ENCODE measurements at regions not wholly inside any gene's neighbourhood (a gene's known extent, or its start where the extent isn't known, plus 50 kb on each side); places are given as distances from the start of the nearest gene placed in this dataset.
"Not testable (repeated sequence)": the region's sequence is repeated elsewhere in the genome, so short reads cannot be mapped to it uniquely, and the experiment has no call there.

GRCh38 chr1:120561767-120562166 is 146.9 kb downstream of the NBPF8 start:
- BruUV-seq (replicated peaks); H3K27me3 ChIP-seq (replicated peaks; ENCODE audit: control insufficient read depth, insufficient read depth, low read length); H3K4me3 Mint-ChIP-seq (ENCODE audit: unreplicated experiment); H3K36me3 Mint-ChIP-seq (ENCODE audit: insufficient read depth, unreplicated experiment); H3K27ac Mint-ChIP-seq (ENCODE audit: unreplicated experiment); DNase-seq; H3K4me1 ChIP-seq; H3K9me3 ChIP-seq; H3K4me1 Mint-ChIP-seq (ENCODE audit: low read depth, unreplicated experiment); H3K9me3 Mint-ChIP-seq (ENCODE audit: unreplicated experiment); CTCF ChIA-PET; POLR2A ChIA-PET; H3K4me3 ChIP-seq (ENCODE audit: low read depth, low read length); H3K36me3 ChIP-seq (ENCODE audit: control insufficient read depth, insufficient read depth, low read length); intact Hi-C loops (cut with micrococcal nuclease; ENCODE audit: unreplicated experiment); H3K27me3 Mint-ChIP-seq (ENCODE audit: insufficient read depth, unreplicated experiment): not testable (repeated sequence)

- H3K4me1 ChIP-seq; H3K9me3 Mint-ChIP-seq (ENCODE audit: unreplicated experiment); intact Hi-C loops (cut with micrococcal nuclease; ENCODE audit: unreplicated experiment); POLR2A ChIA-PET; DNase-seq; H3K36me3 Mint-ChIP-seq (ENCODE audit: insufficient read depth, unreplicated experiment); H3K4me3 Mint-ChIP-seq (ENCODE audit: unreplicated experiment); H3K9me3 ChIP-seq; H3K4me1 Mint-ChIP-seq (ENCODE audit: low read depth, unreplicated experiment); H3K27me3 ChIP-seq (replicated peaks; ENCODE audit: control insufficient read depth, insufficient read depth, low read length); CTCF ChIA-PET; H3K36me3 ChIP-seq (ENCODE audit: control insufficient read depth, insufficient read depth, low read length); H3K27ac Mint-ChIP-seq (ENCODE audit: unreplicated experiment); H3K4me3 ChIP-seq (ENCODE audit: low read depth, low read length); H3K27me3 Mint-ChIP-seq (ENCODE audit: insufficient read depth, unreplicated experiment); BruUV-seq (replicated peaks): not testable (repeated sequence)
Observed at GRCh38 chr1:120565396-120565795, 150.6 kb downstream of the NBPF8 start.

GRCh38 chr1:120567620-120568019 is 152.8 kb downstream of the NBPF8 start:
- H3K36me3 ChIP-seq (ENCODE audit: control insufficient read depth, insufficient read depth, low read length); H3K4me3 ChIP-seq (ENCODE audit: low read depth, low read length); H3K4me1 ChIP-seq; H3K9me3 ChIP-seq; DNase-seq; H3K9me3 Mint-ChIP-seq (ENCODE audit: unreplicated experiment); H3K27me3 Mint-ChIP-seq (ENCODE audit: insufficient read depth, unreplicated experiment); H3K27me3 ChIP-seq (replicated peaks; ENCODE audit: control insufficient read depth, insufficient read depth, low read length); BruUV-seq (replicated peaks); H3K36me3 Mint-ChIP-seq (ENCODE audit: insufficient read depth, unreplicated experiment); intact Hi-C loops (cut with micrococcal nuclease; ENCODE audit: unreplicated experiment); POLR2A ChIA-PET; H3K27ac Mint-ChIP-seq (ENCODE audit: unreplicated experiment); H3K4me3 Mint-ChIP-seq (ENCODE audit: unreplicated experiment); H3K4me1 Mint-ChIP-seq (ENCODE audit: low read depth, unreplicated experiment); CTCF ChIA-PET: not testable (repeated sequence)

DNA sequence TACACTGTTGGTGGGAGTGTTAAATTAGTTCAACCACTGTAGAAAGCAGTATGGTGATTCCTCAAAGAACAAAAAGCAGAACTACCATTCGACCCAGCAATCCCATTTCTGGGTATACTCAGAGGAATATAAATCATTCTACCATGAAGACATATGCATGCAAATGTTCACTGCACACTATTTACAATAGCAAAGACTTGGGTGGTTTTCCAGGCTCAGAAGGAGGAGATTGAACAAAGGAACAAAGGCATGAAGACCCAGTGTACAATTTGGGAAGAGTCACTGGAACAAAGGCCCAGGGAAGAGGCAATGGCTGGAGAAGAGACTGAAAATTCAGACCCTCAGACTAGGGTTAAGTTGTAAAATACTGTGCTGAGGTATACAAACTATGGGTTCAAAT is 148.5 kb upstream of the NBPF26 start:
- H3K9me3 Mint-ChIP-seq (ENCODE audit: unreplicated experiment); intact Hi-C loops (cut with micrococcal nuclease; ENCODE audit: unreplicated experiment); H3K27me3 ChIP-seq (replicated peaks; ENCODE audit: control insufficient read depth, insufficient read depth, low read length); H3K36me3 ChIP-seq (ENCODE audit: control insufficient read depth, insufficient read depth, low read length); H3K4me1 ChIP-seq; H3K4me3 Mint-ChIP-seq (ENCODE audit: unreplicated experiment); BruUV-seq (replicated peaks); H3K27me3 Mint-ChIP-seq (ENCODE audit: insufficient read depth, unreplicated experiment); H3K4me3 ChIP-seq (ENCODE audit: low read depth, low read length); H3K27ac Mint-ChIP-seq (ENCODE audit: unreplicated experiment); CTCF ChIA-PET; DNase-seq; H3K36me3 Mint-ChIP-seq (ENCODE audit: insufficient read depth, unreplicated experiment); H3K4me1 Mint-ChIP-seq (ENCODE audit: low read depth, unreplicated experiment); H3K9me3 ChIP-seq; POLR2A ChIA-PET: not testable (repeated sequence)

GRCh38 chr1:120582135-120582534 is 141.6 kb upstream of the NBPF26 start:
- H3K4me3 Mint-ChIP-seq (ENCODE audit: unreplicated experiment); POLR2A ChIA-PET; H3K27ac Mint-ChIP-seq (ENCODE audit: unreplicated experiment); H3K27me3 Mint-ChIP-seq (ENCODE audit: insufficient read depth, unreplicated experiment); H3K27me3 ChIP-seq (replicated peaks; ENCODE audit: control insufficient read depth, insufficient read depth, low read length); H3K9me3 Mint-ChIP-seq (ENCODE audit: unreplicated experiment); intact Hi-C loops (cut with micrococcal nuclease; ENCODE audit: unreplicated experiment); DNase-seq; H3K4me1 Mint-ChIP-seq (ENCODE audit: low read depth, unreplicated experiment); H3K36me3 Mint-ChIP-seq (ENCODE audit: insufficient read depth, unreplicated experiment); H3K4me3 ChIP-seq (ENCODE audit: low read depth, low read length); H3K36me3 ChIP-seq (ENCODE audit: control insufficient read depth, insufficient read depth, low read length); H3K4me1 ChIP-seq; CTCF ChIA-PET; BruUV-seq (replicated peaks); H3K9me3 ChIP-seq: not testable (repeated sequence)

DNA sequence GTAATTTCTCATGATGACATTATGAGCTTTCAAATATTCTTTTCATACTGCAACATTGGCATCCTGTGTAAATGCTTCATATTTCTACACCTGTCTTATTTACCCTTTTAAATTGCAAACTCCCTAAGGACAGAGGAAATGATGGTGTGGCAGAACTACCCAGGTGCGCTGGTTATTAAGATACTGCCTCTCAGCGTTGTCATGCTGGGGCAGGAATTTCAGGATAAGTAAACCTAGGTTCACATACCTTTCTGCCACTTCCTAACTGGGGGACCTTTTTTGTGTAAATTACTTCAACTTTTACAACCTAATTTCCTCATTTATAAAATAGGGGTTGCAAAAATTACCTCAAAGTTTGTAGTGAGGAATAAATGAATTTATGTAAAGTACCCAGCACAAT is 137.7 kb upstream of the NBPF26 start:
- H3K4me3 Mint-ChIP-seq (ENCODE audit: unreplicated experiment); DNase-seq; H3K9me3 Mint-ChIP-seq (ENCODE audit: unreplicated experiment); intact Hi-C loops (cut with micrococcal nuclease; ENCODE audit: unreplicated experiment); H3K36me3 ChIP-seq (ENCODE audit: control insufficient read depth, insufficient read depth, low read length); H3K4me1 ChIP-seq; H3K4me1 Mint-ChIP-seq (ENCODE audit: low read depth, unreplicated experiment); H3K27ac Mint-ChIP-seq (ENCODE audit: unreplicated experiment); BruUV-seq (replicated peaks); H3K27me3 ChIP-seq (replicated peaks; ENCODE audit: control insufficient read depth, insufficient read depth, low read length); H3K27me3 Mint-ChIP-seq (ENCODE audit: insufficient read depth, unreplicated experiment); H3K9me3 ChIP-seq; POLR2A ChIA-PET; H3K4me3 ChIP-seq (ENCODE audit: low read depth, low read length); H3K36me3 Mint-ChIP-seq (ENCODE audit: insufficient read depth, unreplicated experiment); CTCF ChIA-PET: not testable (repeated sequence)

- H3K27me3 Mint-ChIP-seq (ENCODE audit: insufficient read depth, unreplicated experiment); POLR2A ChIA-PET: not testable (repeated sequence)
Observed at GRCh38 chr1:120588811-120589210, 134.9 kb upstream of the NBPF26 start.

More at GRCh38 chr1:120588811-120589210, 134.9 kb upstream of the NBPF26 start:
- H3K4me3 Mint-ChIP-seq (ENCODE audit: unreplicated experiment); intact Hi-C loops (cut with micrococcal nuclease; ENCODE audit: unreplicated experiment); H3K4me3 ChIP-seq (ENCODE audit: low read depth, low read length); CTCF ChIA-PET; H3K9me3 Mint-ChIP-seq (ENCODE audit: unreplicated experiment); H3K4me1 Mint-ChIP-seq (ENCODE audit: low read depth, unreplicated experiment); H3K4me1 ChIP-seq; BruUV-seq (replicated peaks); H3K36me3 Mint-ChIP-seq (ENCODE audit: insufficient read depth, unreplicated experiment); H3K36me3 ChIP-seq (ENCODE audit: control insufficient read depth, insufficient read depth, low read length); H3K27me3 ChIP-seq (replicated peaks; ENCODE audit: control insufficient read depth, insufficient read depth, low read length); H3K27ac Mint-ChIP-seq (ENCODE audit: unreplicated experiment); DNase-seq; H3K9me3 ChIP-seq: not testable (repeated sequence)

Data from Caco-2 (cell line).